HG03439 (cell line): ENCODE measurements at regions not wholly inside any gene's neighbourhood (a gene's known extent, or its start where the extent isn't known, plus 50 kb on each side); places are given as distances from the start of the nearest gene placed in this dataset.
"Not testable (repeated sequence)": the region's sequence is repeated elsewhere in the genome, so short reads cannot be mapped to it uniquely, and the experiment has no call there.

ENCODE experiments used
- ATAC-seq: cut with Tn5 transposase; IDR thresholded peaks from one replicate; pipeline ENCODE4 v1.9.1; 2021; ENCODE audit warnings: mild to moderate bottlenecking, moderate library complexity; ENCODE audit not compliant: unreplicated experiment

DNA sequence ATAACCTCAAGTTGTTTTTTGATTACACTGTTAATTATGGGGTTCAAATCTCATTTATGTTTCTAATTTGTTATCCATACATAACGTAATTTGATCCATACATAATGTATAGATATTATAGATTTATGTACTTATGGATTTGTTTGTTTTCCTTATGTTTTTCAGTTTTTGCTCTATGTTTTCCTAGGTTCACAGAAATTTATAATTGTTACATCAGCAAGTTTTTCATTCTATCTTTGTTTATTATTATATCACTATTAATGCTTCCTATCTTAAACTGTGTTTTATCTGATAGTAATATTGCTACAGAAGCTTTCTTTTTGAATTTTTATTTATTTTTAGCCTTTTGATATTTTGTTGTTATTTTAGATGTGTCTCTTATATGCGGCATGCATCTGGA, 194.3 kb upstream of the SOX21 start:
- ATAC-seq, result no peak

DNA sequence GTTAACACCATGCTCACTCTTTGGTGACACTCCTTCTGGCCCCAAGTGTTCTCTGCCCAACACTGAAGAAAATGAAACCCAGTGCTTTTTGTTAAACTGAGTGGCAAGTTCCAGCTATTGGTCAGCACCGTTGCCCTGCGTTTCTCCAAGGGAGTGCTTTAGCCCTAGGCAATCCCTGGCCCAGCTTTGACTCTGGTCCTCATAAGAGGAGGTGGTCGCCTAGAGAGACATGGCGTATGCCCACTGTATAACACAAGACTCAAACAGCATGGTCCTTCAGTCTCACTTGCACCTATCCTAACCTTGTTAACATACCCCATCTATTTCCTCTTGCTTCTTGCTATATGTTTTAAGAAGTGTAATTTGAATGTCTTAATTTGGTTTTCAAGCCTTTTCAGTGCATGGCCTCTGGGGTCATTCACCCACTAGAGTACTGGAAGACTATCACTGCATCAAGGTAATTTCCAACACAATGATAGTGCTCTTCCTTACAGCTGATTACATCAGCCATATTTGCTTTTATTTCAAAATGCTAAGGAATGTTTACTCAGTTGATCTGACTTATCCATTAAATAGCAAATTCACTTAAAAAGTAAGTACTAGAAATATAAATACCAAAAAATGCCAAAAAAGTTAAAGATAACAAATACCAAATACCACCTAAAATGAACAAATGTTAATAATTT, 190.5 kb upstream of the SOX21 start:
- no peak for ATAC-seq

DNA sequence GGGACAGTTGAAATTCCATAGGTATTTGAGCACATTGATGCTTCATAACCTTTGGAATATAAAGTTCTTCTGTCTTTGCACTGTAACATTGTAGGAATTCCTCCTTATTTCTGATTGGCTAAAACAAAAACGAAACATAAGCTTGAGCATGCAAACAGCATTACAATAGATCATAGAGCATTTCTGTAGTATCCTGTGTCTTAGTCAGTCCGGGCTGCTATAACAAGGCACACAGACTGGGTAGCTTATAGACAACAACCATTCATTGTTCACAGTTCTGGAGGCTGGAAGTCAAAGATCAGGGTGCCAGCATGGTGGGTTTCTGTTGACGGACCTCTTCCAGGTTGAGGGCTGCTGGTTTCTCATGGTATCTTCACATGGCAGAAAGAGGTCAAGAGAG, 188.7 kb upstream of the SOX21 start:
- ATAC-seq, result no peak

DNA sequence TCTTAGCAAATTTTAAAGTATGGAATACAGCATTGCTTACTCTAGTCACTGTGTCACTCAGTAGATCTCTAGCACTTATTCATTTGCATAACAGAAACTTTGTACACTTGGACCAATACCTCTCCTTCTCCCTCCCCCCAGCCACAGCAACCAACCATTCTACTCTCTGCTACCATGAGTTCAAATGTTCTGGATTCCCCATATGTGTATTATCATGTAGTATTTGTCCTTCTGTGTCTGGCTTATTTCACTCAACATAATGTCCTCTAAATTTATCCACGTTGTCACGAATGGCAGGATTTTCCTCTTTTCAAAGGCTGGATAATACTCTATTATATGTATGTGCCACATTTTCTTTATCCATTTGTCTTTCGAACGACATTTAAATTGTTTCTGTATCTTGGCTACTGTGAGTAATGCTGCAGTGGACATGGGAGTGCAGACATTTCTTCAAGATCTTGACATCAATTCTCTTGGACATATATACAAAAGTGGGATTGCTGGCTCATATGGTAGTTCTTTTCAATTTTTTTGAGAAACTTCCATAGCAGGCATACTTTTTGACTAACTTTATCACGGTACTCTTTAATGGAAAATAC, 184.5 kb upstream of the SOX21 start:
- ATAC-seq, result no peak

DNA sequence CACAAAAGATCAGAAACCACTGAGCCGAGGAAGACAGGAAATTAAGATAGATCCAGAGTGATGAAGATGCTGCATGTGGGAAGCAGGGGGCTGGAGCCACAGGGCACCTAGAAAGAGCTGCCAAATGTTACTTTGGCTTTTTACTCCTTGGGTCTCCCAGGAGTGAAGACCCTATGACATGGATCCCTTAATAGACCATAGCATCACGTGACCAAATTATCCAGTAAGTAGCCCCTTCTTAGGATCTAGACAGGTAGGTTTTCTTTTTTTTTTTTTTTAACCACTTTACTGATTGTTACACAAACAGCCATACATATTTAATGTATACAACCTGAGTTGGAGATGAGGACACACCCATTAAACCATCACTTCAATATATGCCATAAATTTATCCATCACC, 183.9 kb upstream of the SOX21 start:
- no peak for ATAC-seq

DNA sequence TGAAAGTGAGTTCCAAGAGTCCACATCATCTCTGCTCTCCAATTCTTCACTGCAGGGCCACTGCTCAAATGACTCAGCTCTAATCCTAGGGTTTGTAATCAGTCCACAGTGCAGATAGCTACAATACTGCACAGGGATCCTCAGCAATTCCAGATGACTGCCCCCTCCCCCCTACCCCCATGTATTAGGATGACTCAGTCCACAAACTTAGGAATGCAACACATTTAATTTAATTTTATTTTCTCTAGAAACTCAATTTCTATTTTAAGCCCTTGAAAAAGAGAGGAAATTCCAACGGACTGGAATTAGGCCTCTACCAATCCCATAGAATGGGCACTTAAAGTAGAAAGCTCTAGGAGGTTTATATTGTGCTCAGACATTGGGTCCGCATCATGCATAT, 173.8 kb upstream of the SOX21 start:
- ATAC-seq, result no peak

DNA sequence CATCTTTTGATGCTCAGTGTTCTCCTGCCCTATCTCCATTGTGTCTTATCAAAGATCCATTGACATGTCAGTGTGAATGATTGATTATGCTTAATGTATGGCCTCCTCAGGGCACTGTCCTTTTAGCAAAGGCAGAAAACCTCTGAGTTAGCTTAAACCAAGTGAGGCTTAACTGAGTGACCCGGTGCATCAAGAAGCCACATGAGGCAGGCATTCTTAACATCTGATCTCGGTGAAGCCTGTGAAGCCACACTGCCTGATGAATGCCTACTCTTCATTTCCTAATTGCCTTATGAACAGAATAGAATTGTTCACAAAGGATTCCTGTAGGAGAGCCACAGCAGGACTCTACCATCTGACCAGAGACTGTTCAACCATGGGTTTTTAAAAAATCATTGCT, 168.1 kb upstream of the SOX21 start:
- ATAC-seq, result no peak

DNA sequence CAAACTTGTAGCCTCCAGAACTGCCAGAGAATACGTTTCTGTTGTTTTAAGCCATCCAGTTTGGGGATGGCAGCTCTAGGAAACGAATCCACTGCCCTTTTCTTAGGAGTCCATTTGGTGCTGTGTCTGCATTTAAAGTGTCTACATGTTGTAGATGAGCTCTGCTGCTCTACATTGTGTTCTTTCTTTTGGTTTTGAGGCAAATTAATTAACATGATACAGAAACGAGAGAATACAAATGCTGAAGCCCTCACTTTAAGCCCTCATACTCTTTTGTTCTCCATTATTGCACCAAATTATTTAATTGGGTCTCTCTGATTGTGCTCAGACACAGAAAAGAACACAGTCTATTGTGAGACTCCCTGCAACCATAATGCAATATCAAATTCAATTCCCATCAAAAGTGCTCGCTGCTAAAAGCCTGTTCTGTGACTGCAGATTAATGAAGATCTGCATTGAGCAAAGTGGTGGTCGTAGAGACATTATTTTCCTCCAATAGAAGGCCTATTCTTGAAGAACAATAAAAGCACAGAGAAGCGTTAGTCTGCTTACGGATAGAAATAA, 166.3 kb upstream of the SOX21 start:
- ATAC-seq, result no peak

DNA sequence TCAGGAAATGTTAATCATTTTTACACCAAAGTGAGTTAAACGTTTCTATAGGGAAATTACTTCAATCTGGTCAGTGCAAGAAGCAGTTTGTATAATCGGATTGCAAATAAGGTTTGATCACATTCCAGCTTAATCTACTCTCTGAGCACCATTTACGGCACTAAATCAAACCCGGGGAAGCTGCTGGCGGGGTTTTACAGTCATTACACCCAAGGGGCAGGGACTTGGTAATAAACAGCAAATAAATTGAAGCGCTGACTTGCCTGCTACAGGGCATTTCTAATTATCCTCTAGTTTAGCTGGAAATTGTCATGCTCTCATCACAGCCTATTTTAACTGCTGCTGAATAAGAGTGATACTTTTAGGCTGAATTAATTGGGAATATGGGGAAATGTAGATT, 152.1 kb upstream of the SOX21 start:
- no peak for ATAC-seq

DNA sequence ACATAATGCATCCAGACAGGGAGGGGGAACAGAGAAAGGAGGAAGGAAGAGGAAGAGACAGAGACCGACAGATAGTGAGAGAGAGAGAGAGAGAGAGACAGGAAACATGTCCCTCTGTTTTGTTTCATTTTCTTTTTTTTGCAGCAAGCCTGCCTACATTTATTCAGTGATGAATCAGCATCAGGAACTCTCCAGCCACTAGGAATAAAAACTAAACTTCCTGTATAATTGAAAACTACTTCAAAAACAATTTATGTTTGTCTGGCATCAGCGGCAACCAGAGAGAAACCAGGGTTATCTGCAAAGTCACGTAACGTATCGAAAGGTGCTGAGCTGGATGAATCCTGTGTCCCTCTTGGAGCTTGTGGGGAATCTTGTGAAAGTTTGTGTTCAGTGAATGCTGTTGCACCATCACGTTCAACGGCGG, 148.6 kb upstream of the SOX21 start:
- ATAC-seq, result no peak

DNA sequence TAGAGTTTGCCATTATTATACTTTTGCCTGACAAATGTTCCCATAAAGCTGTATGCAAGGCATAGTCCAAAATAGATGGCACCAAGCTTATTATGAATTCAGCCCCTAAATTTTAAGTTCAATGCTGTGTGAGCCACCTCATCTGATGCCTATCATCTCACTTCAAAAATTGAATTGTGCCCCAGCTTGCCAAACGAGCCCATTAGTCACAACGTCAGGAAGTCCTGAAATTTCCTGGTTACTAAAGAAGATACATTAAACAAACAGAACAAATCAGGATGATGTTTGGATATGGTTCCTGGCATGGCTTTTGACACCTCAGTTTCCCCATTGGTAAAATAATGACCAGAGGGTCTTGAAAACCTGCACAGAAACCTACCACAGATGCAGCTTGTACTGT, 147.5 kb upstream of the SOX21 start:
- ATAC-seq, result no peak

DNA sequence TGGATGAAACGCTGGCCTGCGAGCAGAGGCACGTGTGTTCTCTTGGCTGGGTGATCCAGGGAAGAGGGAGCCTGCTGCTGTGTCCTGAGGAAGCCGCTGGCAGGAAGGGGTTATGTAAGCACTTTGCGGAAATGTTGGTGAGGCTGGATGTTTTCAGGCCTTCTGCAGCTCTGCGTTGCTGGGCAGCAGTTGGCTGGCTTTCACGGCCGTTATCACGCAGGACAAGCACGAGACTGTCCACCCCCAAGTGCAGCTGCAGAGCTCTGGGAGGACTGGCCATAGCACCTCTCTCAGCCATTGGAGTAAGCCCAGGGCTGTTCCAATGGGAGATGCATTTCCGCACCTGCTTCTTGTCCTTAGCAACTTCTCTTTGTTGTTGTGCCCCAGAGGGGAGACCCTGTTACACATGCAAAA, 146.9 kb upstream of the SOX21 start:
- ATAC-seq, result no peak

DNA sequence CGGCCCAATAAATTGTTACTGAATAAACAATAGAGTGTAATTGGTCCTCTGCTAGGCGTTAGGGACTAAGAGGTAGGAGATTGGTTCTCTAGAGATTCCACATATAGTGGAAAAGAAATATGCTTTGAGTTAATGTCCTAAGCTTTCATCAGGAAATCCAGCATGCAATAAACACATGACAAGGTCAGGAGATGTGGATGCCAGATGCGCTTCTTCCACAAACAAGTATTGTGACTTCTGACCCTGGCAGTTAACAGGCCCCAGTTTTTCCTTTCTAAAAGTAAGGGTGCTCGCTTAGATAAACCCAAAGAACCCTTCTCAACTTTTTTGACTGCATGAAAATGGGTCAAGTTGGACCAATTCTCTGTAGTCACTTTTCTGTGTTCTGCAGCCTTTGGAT, 146.5 kb upstream of the SOX21 start:
- no peak for ATAC-seq

DNA sequence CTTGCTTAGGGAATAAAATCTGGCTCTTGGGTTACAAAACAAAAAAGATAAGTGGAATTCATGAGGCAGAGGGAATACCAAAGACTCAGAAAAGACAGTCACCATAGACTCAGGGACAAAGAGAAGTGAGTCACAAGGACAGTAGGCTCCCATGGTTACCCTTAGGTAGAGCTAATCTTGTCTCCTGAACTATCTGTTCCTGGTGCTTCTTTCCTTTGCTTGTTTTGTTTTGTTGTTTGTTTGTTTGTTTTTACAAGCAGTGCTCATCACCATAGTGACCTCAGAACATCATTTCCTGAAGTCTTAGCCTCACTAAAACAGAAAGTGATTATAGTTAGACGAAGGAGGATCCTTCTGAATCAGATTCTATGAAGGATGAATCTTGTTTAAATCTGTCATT, 142.3 kb upstream of the SOX21 start:
- ATAC-seq, result no peak

DNA sequence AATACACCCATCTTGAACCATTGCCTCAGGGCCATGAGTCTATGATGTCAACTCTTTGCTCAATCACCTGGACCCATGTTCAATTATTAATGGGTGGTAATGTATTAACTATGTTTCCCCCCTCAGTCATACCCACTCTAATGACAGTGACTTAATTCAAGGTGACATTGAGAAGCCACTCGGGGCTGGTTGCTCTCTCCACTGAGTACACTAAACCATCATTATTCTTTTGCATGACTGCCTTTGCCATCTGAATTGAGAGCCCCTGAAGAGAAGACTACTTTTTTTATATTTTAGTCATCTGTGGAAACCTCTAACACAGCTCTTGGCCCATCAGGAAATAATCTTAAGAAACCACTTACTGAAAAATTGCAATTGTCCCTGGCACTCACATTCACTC, 139.2 kb upstream of the SOX21 start:
- no peak for ATAC-seq

DNA sequence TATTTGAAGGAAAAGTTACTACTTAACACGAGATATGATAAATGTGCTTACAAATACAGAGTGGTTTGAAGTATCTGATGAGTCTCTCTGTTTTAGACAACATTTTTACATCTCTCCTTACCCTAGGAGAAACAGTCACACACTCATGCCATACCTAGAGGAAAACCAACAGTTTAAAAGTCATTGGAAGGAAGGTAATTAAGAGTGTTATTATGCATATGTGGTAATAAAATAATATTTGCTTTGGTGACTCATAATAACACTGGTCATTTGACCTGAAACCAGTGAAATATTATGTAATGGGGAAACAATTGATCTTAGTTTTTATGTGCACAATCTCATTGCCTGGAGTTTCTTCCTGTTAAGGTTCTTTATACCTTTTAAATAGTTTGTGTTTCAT, 136.9 kb upstream of the SOX21 start:
- no peak for ATAC-seq

DNA sequence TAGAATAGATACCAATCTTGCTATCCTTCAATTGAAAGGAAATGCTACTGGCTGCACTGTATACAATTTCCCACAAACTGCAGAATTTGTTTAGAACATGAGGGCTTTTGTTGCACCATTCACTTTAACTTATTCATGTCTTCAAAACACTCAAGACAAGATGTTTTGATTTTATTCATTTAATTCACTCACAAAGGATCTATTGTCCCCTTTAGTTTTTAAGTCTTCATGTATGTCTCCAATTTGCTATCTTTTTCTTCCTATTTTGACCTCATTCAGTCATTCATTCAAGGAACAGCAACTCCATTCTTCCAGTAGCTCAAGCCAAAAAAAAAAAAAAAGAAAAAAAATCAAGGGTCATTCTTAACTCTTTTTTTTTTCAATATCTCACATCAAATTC, 130.6 kb upstream of the SOX21 start:
- no peak for ATAC-seq

DNA sequence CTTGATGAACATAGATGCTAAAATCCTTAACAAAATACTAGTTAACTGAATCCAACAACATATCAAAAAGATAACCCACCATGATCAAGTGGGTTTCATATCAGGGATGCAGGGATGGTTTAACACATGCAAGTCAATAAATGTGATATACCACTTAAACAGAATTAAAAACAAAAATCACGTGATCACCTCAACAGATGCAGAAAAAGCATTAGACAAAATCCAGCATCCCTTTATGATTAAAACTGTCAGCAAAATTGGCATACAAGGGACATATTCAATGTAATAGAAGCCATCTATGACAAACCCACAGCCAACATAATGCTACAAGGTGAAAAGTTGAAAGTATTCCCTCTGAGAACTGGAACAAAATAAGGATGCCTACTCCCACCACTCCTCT, 124.7 kb upstream of the SOX21 start:
- ATAC-seq, result not testable (repeated sequence)

DNA sequence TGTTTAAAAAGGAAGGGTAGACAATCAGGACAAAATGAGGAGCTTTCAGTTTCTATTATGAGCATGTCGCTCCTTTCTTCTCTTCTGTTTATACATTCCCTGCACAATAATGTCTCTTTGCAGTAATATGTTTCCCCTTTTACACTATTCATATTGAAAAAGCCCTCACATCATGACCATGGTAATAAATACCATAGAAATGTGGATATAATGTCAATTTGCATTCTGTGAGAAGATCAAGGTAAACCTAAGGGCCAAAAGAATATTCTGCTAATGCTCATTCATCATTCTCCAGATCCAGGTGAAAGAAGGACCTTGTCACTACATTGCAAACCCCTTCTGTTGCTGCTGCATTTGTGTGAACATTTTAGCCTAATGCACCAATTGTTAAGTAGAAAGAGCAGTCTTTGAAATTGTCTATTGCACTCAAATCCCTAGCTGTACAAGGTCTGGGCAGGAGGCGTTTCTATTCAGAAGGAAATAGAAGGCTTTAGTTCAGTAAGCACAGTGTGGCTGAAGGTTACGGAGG, 117.6 kb upstream of the SOX21 start:
- no peak for ATAC-seq

DNA sequence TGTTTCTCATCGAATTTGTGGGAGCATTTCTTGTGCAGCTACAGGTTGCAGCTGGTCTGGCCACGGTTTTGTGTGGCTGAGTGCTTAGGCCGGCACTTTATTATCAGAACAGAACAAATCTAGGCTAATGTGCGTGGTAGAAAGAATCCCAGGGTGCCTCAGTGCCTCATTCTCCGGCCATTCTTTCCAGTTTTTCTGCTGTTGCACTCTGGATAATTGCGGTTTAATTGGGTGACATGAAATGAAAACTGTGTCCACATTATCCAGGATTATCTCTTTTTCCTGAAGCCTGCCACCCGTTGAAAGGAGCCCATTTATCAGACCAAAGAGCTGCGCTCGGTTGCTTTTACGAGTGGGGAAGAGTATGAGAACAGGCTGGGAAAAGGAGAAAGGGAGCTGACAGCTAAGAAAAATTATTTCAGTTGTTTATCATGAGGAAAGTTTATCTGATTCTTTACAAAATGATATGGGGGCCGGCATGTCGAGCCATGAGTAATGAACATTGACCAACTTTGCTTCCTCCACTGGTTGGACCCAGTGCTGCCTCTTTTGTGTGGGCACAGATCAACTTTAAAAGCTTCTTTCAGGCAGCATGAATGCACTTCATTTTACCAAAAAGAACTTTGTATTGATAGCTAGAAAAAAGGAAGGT, 117.0 kb upstream of the SOX21 start:
- no peak for ATAC-seq

DNA sequence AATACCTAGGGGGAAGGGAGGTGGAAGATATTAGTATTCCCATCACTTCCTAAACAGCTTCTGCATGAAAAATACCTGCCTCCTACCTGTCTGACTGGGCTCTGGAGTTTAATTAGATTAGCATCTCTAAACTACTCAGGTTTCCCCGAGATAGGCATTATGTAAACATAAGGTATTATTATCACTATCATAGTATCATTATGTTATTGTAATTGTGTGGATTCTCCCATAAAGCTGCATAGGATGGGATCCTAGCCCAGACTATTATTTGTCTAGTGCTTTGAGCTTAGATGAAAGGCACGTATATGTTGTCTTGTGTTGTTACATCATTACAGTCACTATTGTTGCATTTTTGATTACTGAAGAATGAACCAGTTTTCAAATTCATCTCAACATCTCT, 115.2 kb upstream of the SOX21 start:
- no peak for ATAC-seq

DNA sequence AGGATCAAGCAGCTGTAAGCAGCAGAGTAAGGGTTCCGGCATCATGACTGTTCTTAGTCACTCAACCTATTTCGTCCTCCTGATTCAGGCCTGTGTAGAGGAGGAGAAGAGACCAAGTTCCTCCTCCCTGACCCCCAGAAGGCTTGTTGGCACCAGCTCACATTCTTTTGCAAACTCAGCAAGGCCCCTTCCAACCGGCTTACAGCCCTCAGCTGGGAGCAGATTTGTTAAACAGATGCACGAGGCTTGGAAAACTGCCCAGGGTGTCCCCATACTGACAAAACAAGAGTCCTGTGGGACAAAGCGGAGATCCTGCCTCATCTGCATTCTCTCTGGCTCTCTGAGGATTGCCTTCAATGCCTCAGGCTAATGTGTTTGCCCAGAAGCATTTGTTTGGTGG, 113.2 kb upstream of the SOX21 start:
- no peak for ATAC-seq
